PC-3 (cell line): ENCODE measurements at regions not wholly inside any gene's neighbourhood (a gene's known extent, or its start where the extent isn't known, plus 50 kb on each side); places are given as distances from the start of the nearest gene placed in this dataset.

Experiments
- CTCF ChIP-seq: fragments of 300-600 bp; sonication (generic); conservative IDR thresholded peaks from 2 replicates; pipeline ENCODE4 v1.5.1; 2017; ENCODE audit warnings: antibody characterized with exemption, low read depth, mild to moderate bottlenecking, low read length
- EZH2 ChIP-seq: fragments of 300-600 bp; sonication (generic); IDR thresholded peaks from one replicate; pipeline ENCODE4 v1.6.1; 2017; ENCODE audit warnings: antibody characterized with exemption, mild to moderate bottlenecking, low read length; ENCODE audit not compliant: unreplicated experiment
- EZH2phosphoT487 ChIP-seq: fragments of 300-600 bp; sonication (generic); IDR thresholded peaks from 2 replicates; pipeline ENCODE4 v1.6.1; 2018; ENCODE audit warnings: mild to moderate bottlenecking, antibody characterized with exemption, low read length, borderline replicate concordance

- TF ChIP-seq CTCF: no peak
- no peak for TF ChIP-seq EZH2
- no peak for TF ChIP-seq EZH2phosphoT487
Measured at GRCh38 chr6:164122109-164122508, 707.6 kb downstream of the QKI start.
